Stimulated activated naive CD4-positive, alpha-beta T cell treated with Interleukin-2 at 50 U/mL for 16 hours (primary cell): ENCODE measurements at regions not wholly inside any gene's neighbourhood (a gene's known extent, or its start where the extent isn't known, plus 50 kb on each side); places are given as distances from the start of the nearest gene placed in this dataset.

ENCODE experiments used
- DNase-seq: peaks from one replicate; lab custom pipeline; 2025; lab: John Stamatoyannopoulos, UW

GRCh38 chr6:166692723-166693302 is 65.8 kb upstream of the RPS6KA2 start:
- no peak for DNase-seq

DNA sequence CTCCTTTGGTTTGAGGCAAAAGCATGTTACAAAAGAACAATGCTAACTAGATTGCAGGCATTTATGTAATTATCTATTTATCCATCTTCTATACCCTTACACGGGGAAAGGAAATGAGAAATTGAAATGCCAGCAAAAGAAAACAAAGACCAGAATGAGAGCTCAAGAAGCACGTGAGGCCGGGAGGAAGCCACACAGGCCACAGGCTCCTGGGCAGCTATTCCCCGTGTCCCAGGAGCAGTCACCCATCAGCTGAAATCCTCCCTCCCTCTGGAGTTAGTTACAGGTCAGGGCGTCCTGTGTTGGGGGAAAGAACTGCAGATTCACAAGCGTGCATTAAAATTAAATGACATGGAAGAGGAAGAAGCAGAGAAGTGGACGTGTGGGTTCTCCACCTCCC is 64.7 kb upstream of the RPS6KA2 start:
- no peak for DNase-seq

DNA sequence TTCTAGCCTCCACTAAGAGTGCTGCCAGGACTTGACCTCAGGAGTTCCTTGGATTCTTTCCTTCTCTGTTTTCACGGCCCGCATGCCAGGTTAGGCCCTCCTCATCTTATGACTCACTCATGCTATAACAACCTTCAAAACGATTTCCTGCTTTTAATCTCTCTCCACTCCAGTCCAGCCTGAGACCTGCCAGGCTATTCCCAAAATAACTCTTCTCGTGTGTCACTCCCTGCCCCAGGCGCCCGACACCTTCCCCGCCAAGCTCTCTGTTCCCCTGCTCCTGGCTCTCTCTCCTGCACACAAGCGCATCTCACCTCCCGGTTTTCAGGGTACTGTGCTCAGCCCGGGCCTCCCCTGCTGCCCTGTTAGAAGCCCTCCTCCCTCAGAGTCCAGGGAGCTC is 64.1 kb upstream of the RPS6KA2 start:
- DNase-seq, result no peak

- no peak for DNase-seq
These were observed 62.6 kb upstream of the RPS6KA2 start for GRCh38 chr6:166689687-166690086.

- DNase-seq, result no peak
These were observed 61.9 kb upstream of the RPS6KA2 start for GRCh38 chr6:166688901-166689300.

GRCh38 chr6:166687879-166688205 is 60.8 kb upstream of the RPS6KA2 start:
- DNase-seq, result no peak

DNA sequence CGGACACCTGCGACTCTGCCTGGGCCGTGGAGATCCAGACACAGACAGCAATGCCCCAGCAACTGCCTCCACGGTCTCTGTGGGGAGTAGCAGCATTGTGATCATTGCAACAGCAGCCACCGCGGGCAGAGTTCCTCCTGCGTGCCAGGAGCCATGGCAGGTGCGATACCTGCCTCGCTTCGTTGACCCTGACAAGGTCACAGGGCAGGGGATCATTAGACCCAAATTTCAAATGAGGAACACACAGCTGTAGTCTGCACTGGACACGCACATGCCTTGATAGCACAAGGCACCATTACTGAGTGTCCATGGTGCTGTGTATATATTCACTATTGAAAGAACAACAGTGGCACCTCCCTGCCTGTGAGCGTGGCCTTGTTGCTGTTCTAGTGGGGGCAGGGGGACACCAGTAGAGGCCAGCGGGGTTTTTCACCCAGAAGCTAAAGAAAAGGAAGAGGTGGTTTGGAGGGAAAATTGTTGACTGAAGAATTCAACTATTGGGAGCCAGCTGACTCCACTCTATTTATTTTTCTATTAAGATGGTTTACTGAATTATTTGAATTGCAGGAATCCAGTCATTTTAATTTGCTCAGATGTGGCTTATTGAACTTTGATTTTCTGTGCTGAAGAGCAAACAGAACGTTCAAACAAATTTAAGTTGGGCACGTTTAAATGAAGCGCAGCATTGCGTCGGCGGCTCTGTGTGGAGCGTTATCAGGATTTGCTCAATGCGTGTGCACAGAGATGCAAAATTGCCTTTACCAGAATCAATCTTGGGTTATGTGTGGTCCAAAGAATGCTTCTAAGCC is 60.2 kb upstream of the RPS6KA2 start:
- no peak for DNase-seq

GRCh38 chr6:166686317-166686716 is 59.3 kb upstream of the RPS6KA2 start:
- no peak for DNase-seq

DNA sequence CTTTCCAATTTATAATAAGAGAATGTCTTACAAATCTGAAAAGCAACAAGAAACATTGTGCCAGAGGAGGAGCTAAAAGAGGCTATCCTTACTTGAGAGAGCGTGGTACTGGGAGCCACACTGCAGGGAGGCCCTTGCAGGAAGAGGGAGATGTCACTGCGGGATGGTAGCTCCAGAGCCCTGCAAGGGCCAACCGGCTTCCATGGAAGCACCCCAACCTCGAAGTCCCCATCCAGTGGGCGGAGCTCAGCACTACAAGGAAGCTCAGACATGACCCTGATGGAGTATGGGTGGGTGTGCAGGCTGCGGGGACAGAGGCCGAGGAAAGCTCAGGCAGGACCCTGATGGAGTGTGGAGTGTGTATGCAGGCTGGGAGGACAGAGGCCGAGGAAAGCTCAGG is 57.8 kb upstream of the RPS6KA2 start:
- no peak for DNase-seq

- no peak for DNase-seq
These were observed 57.1 kb upstream of the RPS6KA2 start for GRCh38 chr6:166684170-166684569.

GRCh38 chr6:166683477-166683876 is 56.4 kb upstream of the RPS6KA2 start:
- no peak for DNase-seq

DNA sequence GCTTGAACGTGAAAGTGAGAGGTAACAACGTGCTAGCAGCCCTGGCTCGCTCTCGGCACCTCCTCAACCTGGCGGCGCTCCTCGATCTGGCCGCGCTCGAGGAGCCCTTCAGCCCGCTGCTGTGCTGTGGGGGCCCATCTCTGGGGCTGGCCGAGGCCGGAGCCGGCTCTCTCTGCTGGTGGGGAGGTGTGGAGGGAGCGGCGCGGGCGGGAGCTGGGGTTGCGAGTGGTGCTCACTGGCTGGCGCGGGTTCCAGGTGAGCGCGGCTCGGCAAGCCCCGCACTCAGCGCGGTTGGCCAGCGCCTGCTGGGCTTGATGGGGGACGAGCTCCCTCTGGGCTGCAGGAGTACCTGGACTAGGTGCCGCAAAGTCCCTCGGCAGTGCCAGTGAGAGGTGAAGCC is 52.5 kb upstream of the RPS6KA2 start:
- no peak for DNase-seq

DNA sequence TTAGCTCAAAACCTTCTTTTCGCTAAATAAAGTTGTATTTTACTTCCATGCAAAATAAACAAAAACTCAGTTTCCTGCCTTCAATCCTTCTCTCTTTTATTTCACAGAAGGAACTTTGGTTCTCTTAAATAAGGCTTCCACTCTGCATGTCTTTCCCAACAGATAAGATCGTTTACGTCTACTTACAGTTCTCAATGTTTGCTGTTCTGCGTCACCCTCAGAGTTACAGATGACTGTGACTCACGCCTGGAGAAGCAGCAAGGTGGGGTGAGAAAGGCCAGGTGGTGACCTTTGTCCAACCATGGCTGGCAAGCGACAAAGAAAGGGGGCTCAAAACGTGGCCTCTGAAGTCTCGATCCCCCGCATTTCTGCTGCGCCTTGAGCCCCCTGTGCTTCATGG is 51.4 kb upstream of the RPS6KA2 start:
- DNase-seq, result no peak

DNA sequence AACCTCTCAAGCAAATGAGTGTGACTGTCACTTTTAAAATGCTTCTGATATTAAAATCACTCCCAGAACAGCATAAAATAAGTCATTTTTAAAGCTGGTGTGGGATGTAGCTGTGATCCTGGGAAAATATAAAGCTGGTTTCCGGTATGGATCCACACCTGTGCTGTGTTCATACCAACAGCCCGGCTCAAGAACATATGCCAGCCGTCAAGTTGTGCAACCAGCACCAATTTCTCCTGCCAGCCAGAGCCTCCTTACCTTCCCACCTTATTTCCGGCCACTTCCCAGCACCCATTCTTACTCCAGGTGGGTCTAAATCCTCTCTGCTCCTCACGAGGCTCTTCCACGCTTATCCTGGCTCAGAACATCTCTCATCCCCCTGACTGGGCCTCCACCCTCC is 50.9 kb upstream of the RPS6KA2 start:
- no peak for DNase-seq
